ENCODE measurements at regions not wholly inside any gene's neighbourhood (a gene's known extent, or its start where the extent isn't known, plus 50 kb on each side); places are given as distances from the start of the nearest gene placed in this dataset.
"Not testable (repeated sequence)": the region's sequence is repeated elsewhere in the genome, so short reads cannot be mapped to it uniquely, and the experiment has no call there.

DNA sequence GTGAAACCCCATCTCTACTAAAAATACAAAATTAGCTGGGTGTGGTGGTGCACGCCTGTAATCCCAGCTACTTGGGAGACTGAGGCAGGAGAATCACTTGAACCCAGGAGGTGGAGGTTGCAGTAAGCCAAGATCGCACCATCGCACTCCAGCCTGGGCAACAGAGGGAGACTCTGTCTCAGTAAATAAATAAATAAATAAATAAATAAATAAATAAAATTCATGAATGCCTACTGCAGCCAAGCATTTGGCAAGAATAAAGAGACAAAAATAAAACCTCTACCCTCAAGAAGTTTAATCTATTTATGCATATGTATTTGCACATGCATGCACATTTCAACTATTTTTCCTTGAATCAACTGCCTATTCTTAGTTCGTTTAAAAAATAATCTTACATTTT, 144.0 kb upstream of the KRAS start:
- TF ChIP-seq, protein P1, sequence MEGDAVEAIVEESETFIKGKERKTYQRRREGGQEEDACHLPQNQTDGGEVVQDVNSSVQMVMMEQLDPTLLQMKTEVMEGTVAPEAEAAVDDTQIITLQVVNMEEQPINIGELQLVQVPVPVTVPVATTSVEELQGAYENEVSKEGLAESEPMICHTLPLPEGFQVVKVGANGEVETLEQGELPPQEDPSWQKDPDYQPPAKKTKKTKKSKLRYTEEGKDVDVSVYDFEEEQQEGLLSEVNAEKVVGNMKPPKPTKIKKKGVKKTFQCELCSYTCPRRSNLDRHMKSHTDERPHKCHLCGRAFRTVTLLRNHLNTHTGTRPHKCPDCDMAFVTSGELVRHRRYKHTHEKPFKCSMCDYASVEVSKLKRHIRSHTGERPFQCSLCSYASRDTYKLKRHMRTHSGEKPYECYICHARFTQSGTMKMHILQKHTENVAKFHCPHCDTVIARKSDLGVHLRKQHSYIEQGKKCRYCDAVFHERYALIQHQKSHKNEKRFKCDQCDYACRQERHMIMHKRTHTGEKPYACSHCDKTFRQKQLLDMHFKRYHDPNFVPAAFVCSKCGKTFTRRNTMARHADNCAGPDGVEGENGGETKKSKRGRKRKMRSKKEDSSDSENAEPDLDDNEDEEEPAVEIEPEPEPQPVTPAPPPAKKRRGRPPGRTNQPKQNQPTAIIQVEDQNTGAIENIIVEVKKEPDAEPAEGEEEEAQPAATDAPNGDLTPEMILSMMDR (IDR thresholded peaks at IDR 0.05) = not testable (repeated sequence)
- not testable (repeated sequence) for TF ChIP-seq POLR2A (IDR thresholded peaks at IDR 0.05)
